T-cell (primary cell): ENCODE measurements at regions not wholly inside any gene's neighbourhood (a gene's known extent, or its start where the extent isn't known, plus 50 kb on each side); places are given as distances from the start of the nearest gene placed in this dataset.

ENCODE experiments used
- ATAC-seq, 4 experiments: fragments of 200-7000 bp in 3 of 4; fragments of 150-1000 bp in 1 of 4; cut with Tn5 transposase; replicated peaks in 1 of 4; 1 replicate in 3 of 4; 2 replicates in 1 of 4; pipeline ENCODE4 v1.10.0; 2021; ENCODE audit warnings: moderate library complexity in 3 of 4, mild to moderate bottlenecking in 2 of 4, moderate number of reproducible peaks in 1 of 4
- CTCF ChIA-PET, 2 donors: fragments of 300-600 bp; sonication (Branson Sonifier 250); formaldehyde crosslinking; loops; one replicate each; lab custom pipeline; 2022; ENCODE audit warnings: antibody characterized with exemption in 2 of 2; lab: Charles Lee
- POLR2A ChIA-PET, 2 donors: fragments of 300-600 bp; sonication (Branson Sonifier 250); formaldehyde crosslinking; loops; one replicate each; lab custom pipeline; 2022; ENCODE audit warnings: antibody characterized with exemption in 2 of 2; lab: Charles Lee
- DNase-seq, 35 experiments: peaks; one replicate each; pipeline versions ENCODE4 v3.0.0 to v3.0.0-alpha.2; 2013 to 2023
- H3K27ac ChIP-seq: one replicate; pipeline ENCODE4 v1.5.1; 2013; ENCODE audit warnings: low read length
- H3K27me3 ChIP-seq, 2 experiments: replicated peaks in 1 of 2; 1 replicate in 1 of 2; 2 replicates in 1 of 2; pipeline versions ENCODE4 v1.6.1 to v1.7.0; 2013; ENCODE audit warnings: low read length in 1 of 2, mixed read lengths in 1 of 2; ENCODE audit not compliant: control insufficient read depth in 2 of 2, insufficient read depth in 2 of 2; ENCODE audit errors: extremely low read depth in 1 of 2
- H3K36me3 ChIP-seq, 2 donors: 1 replicate in 1 of 2; 2 replicates in 1 of 2; pipeline versions ENCODE4 v1.6.1 to v1.7.0; 2013; ENCODE audit warnings: low read length in 1 of 2; ENCODE audit not compliant: control insufficient read depth in 2 of 2, insufficient read depth in 1 of 2; ENCODE audit errors: extremely low read depth in 1 of 2
- H3K4me1 ChIP-seq, 2 experiments: 1 replicate in 1 of 2; 2 replicates in 1 of 2; pipeline versions ENCODE4 v1.6.1 to v1.7.0; 2013; ENCODE audit warnings: low read length in 2 of 2, mixed read lengths in 1 of 2; ENCODE audit not compliant: insufficient read depth in 2 of 2, control insufficient read depth in 1 of 2; ENCODE audit errors: extremely low read depth in 1 of 2
- H3K4me3 ChIP-seq, 2 donors: 1 replicate in 1 of 2; 2 replicates in 1 of 2; pipeline versions ENCODE4 v1.5.1 to v1.7.0; 2013; ENCODE audit warnings: mild to moderate bottlenecking in 2 of 2, low read length in 1 of 2, moderate library complexity in 1 of 2; ENCODE audit not compliant: control insufficient read depth in 1 of 2; ENCODE audit errors: extremely low read depth in 1 of 2
- H3K9me3 ChIP-seq: 2 replicates; pipeline ENCODE4 v1.7.0; 2013
- H3K27ac Mint-ChIP-seq, 2 donors: one replicate each; pipeline ENCODE4 v1.8.0; 2020 to 2021; ENCODE audit warnings: mild to moderate bottlenecking in 2 of 2, mixed read lengths in 2 of 2
- H3K27me3 Mint-ChIP-seq, 2 donors: one replicate each; pipeline ENCODE4 v1.8.0; 2021 to 2022; ENCODE audit warnings: mixed read lengths in 2 of 2
- H3K36me3 Mint-ChIP-seq: one replicate; pipeline ENCODE4 v1.8.0; 2021; ENCODE audit warnings: mixed read lengths
- H3K4me1 Mint-ChIP-seq, 3 donors: one replicate each; pipeline ENCODE4 v1.8.0; 2020 to 2022; ENCODE audit warnings: mixed read lengths in 3 of 3, mild to moderate bottlenecking in 1 of 3
- H3K4me3 Mint-ChIP-seq, 3 donors: one replicate each; pipeline ENCODE4 v1.8.0; 2020 to 2022; ENCODE audit warnings: mild to moderate bottlenecking in 3 of 3, mixed read lengths in 3 of 3, moderate library complexity in 3 of 3
- H3K9me3 Mint-ChIP-seq, 3 donors: one replicate each; pipeline ENCODE4 v1.8.0; 2020 to 2022; ENCODE audit warnings: mixed read lengths in 3 of 3
- WGBS: methylation state at CpG from one replicate; pipeline ENCODE4 v1.1.5; 2013; ENCODE audit warnings: missing lambda C conversion rate; ENCODE audit not compliant: insufficient coverage; 5-methylcytosine and 5-hydroxymethylcytosine counted together

GRCh38 chr3:168157099-168157700 lies 61.5 kb upstream of the GOLIM4 start:
- peaks cover 7 to 11% of the 10 kb centered on the region in 2 donors for H3K27me3 Mint-ChIP-seq
- Histone ChIP-seq H3K27me3 (peaks cover 0 to 10% of the 10 kb centered on the region in 2 experiments), H3K4me1 (no peaks in the 10 kb centered on the region), H3K27ac (no peak overlapping the region), H3K4me3 (no peak overlapping the region), H3K9me3 (no peaks in the 10 kb centered on the region), H3K36me3 (no peaks in the 10 kb centered on the region)
- H3K4me3 Mint-ChIP-seq, result no peak overlapping the region
- no peak for ATAC-seq
- H3K36me3 Mint-ChIP-seq, result no peaks in the 10 kb centered on the region
- H3K9me3 Mint-ChIP-seq, result peaks cover 1 to 18% (median 11%) of the 10 kb centered on the region in 3 donors
- no peak overlapping the region for H3K27ac Mint-ChIP-seq
- H3K4me1 Mint-ChIP-seq, result no peaks in the 10 kb centered on the region
- DNase-seq, result no peak
- ChIA-PET POLR2A (no interaction called here), CTCF (no interaction called here)
- no CpG with 5 or more reads among the region's 2 CpGs for WGBS

- Mint-ChIP-seq H3K4me1 (no peaks in the 10 kb centered on the region), H3K9me3 (peaks cover 8 to 25% (median 17%) of the 10 kb centered on the region in 3 donors), H3K27ac (no peak overlapping the region), H3K4me3 (no peak overlapping the region), H3K27me3 (peaks cover 10 to 11% of the 10 kb centered on the region in 2 donors), H3K36me3 (no peaks in the 10 kb centered on the region)
- DNase-seq (no peak), ATAC-seq (no peak)
- peaks cover 0 to 10% of the 10 kb centered on the region in 2 experiments for H3K27me3 ChIP-seq
- H3K27ac ChIP-seq, result no peak overlapping the region
- ChIA-PET POLR2A (no interaction called here), CTCF (no interaction called here)
- no peaks in the 10 kb centered on the region for H3K4me1 ChIP-seq
- 53% methylated on average over 3 of the region's 6 CpGs for WGBS
- H3K4me3 ChIP-seq, result no peak overlapping the region
- H3K9me3 ChIP-seq, result no peaks in the 10 kb centered on the region
- H3K36me3 ChIP-seq, result no peaks in the 10 kb centered on the region
Measured at GRCh38 chr3:168156479-168156878, 60.8 kb upstream of the GOLIM4 start.

GRCh38 chr3:168155303-168155702 lies 59.6 kb upstream of the GOLIM4 start:
- Histone ChIP-seq H3K4me3 (no peak overlapping the region), H3K27ac (no peak overlapping the region), H3K9me3 (no peaks in the 10 kb centered on the region), H3K27me3 (peaks cover 0 to 10% of the 10 kb centered on the region in 2 experiments), H3K36me3 (no peaks in the 10 kb centered on the region), H3K4me1 (no peaks in the 10 kb centered on the region)
- Mint-ChIP-seq H3K27me3 (peaks cover 10 to 11% of the 10 kb centered on the region in 2 donors), H3K4me3 (no peak overlapping the region), H3K4me1 (no peaks in the 10 kb centered on the region), H3K27ac (no peak overlapping the region), H3K36me3 (no peaks in the 10 kb centered on the region), H3K9me3 (peaks cover 8 to 27% (median 17%) of the 10 kb centered on the region in 3 donors)
- ChIA-PET POLR2A (no interaction called here), CTCF (no interaction called here)
- ATAC-seq (no peak), DNase-seq (no peak)

DNA sequence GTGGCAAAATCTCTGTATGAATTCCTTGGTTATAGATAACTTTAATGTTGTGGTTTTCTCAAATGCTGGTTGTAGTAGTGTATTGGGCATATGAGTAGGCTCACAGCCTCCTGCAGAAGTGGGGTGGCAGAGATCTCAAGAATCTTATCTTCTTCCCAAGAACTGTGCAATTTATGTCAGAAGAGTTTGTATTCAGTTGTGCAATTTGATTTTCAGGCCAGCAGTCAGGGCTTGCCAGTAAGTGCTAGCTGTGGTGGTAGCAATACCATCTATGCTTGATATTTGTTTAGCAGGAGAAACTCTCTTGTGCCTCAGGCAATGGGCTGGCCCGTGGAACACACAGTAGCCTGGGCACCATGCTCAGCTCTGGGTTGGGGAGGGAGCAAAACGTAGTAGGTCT lies 58.4 kb upstream of the GOLIM4 start:
- no peaks in the 10 kb centered on the region for H3K36me3 Mint-ChIP-seq
- no peak for DNase-seq
- Histone ChIP-seq H3K4me1 (no peaks in the 10 kb centered on the region), H3K27ac (no peak overlapping the region), H3K27me3 (peaks cover 0 to 10% of the 10 kb centered on the region in 2 experiments), H3K9me3 (no peaks in the 10 kb centered on the region), H3K36me3 (no peaks in the 10 kb centered on the region), H3K4me3 (no peak overlapping the region)
- ChIA-PET CTCF (no interaction called here), POLR2A (no interaction called here)
- no peak overlapping the region for H3K27ac Mint-ChIP-seq
- 29% methylated on average over 1 of the region's 2 CpGs for WGBS
- no peak overlapping the region for H3K4me3 Mint-ChIP-seq
- H3K27me3 Mint-ChIP-seq, result peaks cover 9 to 11% of the 10 kb centered on the region in 2 donors
- H3K4me1 Mint-ChIP-seq, result no peaks in the 10 kb centered on the region
- peaks cover 8 to 27% (median 17%) of the 10 kb centered on the region in 3 donors for H3K9me3 Mint-ChIP-seq
- ATAC-seq, result no peak

GRCh38 chr3:168152149-168152548 lies 56.4 kb upstream of the GOLIM4 start:
- Mint-ChIP-seq H3K4me3 (no peak overlapping the region), H3K27me3 (peaks cover 3 to 8% of the 10 kb centered on the region in 2 donors), H3K27ac (no peak overlapping the region), H3K9me3 (peaks cover 8 to 27% (median 17%) of the 10 kb centered on the region in 3 donors), H3K36me3 (no peaks in the 10 kb centered on the region), H3K4me1 (no peaks in the 10 kb centered on the region)
- DNase-seq (no peak), ATAC-seq (no peak)
- Histone ChIP-seq H3K36me3 (no peaks in the 10 kb centered on the region), H3K27me3 (peaks cover 0 to 10% of the 10 kb centered on the region in 2 experiments), H3K4me1 (no peaks in the 10 kb centered on the region), H3K27ac (no peak overlapping the region), H3K4me3 (no peak overlapping the region), H3K9me3 (no peaks in the 10 kb centered on the region)
- ChIA-PET POLR2A (no interaction called here), CTCF (no interaction called here)
- WGBS, result 100% methylated on average over 1 of the region's 1 CpG
